Activated effector memory CD4-positive, alpha-beta T cell treated with Interleukin-2 at 50 U/mL for 16 hours (primary cell): ENCODE measurements at regions not wholly inside any gene's neighbourhood (a gene's known extent, or its start where the extent isn't known, plus 50 kb on each side); places are given as distances from the start of the nearest gene placed in this dataset.

Source experiments
- DNase-seq: peaks from one replicate; pipeline ENCODE4 v3.0.0-alpha.2; 2020

DNA sequence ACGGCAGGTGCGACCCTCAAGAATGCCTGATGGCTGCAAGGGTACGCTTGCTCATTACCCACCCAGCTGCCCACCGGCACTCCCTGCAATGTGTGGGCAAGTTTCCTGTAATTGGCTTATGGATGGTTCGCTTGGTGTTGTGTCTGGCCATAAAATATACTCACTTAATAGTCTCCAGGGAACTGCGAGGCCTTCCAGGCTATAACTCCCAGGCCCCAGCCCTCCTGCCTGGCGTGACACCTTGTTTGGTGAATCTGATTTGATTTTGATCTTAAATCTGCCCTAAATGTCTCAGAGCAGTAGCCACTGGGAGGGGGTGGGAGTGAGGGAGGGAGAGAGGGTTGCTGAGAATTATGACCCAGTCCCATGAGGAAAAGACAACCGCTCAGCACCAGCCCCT is 572.2 kb downstream of the BUD13 start:
- DNase-seq = no peak

DNA sequence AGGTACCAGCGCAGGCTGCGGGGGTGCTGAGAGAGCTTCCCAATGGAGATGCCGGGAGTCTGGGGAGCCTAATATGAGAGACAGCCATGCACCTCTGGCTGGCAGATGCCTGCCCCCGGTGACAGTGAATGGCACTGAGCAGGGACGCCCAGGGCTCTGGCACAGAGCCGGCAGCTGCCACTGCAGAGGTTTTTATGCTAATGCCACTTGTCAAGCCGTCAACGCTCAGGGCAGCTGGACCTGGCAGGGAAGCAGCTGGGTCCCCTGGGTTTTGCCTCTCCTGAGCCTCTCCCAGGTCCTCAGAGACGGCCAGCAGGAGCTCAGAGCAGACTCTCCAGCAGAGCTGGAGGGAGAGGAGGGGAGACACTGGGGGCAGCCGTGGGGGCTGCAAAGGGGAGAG is 573.6 kb downstream of the BUD13 start:
- no peak for DNase-seq

GRCh38 chr11:116194156-116194904 is 578.5 kb downstream of the BUD13 start:
- DNase-seq = no peak

DNA sequence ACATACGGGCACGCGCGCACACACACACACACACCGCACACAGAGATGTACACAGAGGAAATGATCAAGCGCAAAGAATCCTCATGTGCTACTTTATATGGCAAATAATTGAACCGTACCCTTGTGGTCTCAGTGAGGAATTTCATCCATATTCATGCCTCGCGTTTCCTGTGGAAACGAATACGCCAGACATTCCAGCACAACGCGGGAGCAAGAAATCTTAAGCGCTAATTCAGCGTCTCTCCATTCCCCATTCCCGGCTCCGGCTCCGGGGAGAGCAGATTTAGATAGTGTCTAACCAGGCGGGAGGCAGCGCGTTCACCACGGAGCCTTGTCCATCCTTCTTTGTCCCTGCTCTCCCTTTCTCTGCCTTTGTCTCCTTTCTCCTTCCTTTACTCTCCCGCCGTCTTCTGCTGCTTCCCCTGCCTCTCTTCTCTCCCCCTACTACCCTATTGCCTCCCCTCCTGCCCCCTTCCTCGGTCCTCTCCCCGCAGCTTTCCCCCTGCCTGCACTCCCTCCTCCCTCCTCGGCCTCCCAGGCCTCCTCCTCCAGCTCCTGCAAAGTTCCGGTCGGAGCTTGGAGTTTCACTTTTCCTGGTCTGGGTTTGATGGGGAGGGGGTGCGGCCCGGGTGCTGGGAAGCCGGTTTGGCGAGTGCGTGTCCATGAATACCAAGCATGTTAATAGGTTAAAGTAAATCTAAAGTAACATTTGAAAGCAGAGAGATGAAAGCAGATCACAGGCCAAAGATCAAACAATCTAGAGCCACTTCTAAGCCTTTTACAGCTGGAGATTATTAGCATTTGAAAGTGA is 579.3 kb downstream of the BUD13 start:
- no peak for DNase-seq

- no peak for DNase-seq
Measured at GRCh38 chr11:116192509-116193210, 580.1 kb downstream of the BUD13 start.

GRCh38 chr11:116190861-116191260 is 581.9 kb downstream of the BUD13 start:
- DNase-seq = no peak

GRCh38 chr11:116189408-116190170 is 583.2 kb downstream of the BUD13 start:
- no peak for DNase-seq

- DNase-seq = no peak
Measured at GRCh38 chr11:116188350-116188749, 584.4 kb downstream of the BUD13 start.

DNA sequence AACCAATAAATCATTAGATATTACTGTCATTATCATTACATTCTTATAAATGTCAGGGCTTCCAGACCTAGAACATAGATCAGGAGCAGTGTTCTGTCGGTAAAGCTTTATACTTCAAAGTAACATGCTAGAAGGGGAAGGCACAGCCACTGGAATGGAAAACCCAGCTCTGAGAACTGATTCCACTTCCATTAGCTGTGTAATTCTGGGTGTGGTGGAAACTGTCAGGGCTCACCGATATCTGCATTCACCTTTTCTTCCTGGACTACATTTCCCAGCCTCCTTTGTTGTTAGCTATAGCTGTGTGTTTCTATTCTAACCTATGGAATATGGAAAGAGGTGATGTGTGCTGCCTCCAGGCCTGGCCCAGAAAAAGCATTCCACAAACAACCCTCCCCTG is 585.8 kb downstream of the BUD13 start:
- DNase-seq = no peak

- DNase-seq = no peak
Measured at GRCh38 chr11:116185551-116185950, 587.2 kb downstream of the BUD13 start.

DNA sequence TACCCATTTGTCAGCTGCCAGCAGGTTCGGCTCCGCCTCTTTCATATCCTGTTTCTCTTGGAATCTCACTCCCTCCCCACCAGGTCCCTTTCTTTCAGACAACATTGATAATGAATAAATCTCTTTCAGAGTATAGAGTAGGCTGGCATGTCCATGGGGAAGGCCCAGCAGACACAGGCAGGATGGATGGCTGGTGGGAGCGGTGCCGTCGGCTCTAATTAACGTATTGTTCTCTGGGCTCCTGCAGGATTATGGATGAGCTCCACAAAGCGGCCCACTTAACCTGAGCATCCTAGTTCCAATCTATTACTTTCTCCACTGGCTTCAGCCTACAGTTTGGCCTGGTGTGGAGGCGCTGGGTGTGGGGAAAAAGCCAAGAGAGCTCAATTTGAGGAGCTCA is 588.0 kb downstream of the BUD13 start:
- no peak for DNase-seq

- no peak for DNase-seq
Measured at GRCh38 chr11:116182356-116182966, 590.3 kb downstream of the BUD13 start.

- no peak for DNase-seq
Measured at GRCh38 chr11:116180806-116181600, 591.8 kb downstream of the BUD13 start.

GRCh38 chr11:116179401-116179800 is 593.4 kb downstream of the BUD13 start:
- DNase-seq = no peak

DNA sequence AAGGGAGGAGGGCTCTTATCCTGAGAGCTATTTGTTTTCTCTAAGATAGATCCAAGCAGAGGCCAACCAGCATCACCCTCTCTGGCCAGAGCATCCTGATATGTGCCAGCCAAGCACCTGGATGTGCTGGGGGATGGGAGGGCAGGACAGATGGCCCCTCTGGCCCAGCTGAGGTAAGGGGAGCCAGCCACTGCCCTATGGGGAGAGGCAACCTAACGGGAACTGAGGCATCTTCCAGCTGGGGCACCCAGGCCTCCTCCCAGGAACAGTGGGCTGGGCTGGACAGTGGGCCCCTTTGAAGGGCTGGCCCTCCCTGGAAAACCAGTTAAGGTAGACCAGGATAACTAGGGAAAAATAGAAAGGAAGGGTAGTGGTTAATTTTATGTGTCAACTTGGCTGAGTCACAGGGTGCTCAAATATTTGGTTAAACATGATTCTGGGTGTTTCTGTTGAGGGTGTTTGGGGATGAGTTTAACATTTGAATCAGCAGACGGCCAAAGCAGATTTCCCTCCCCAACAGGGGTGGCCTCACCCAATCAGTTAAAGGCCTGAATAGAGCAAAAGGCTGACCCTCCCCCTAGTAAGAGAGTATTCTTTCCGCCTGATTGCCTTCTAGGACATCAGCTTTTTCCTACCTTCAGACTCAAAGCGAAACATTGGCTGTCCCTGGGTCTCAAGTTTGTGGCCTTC is 595.1 kb downstream of the BUD13 start:
- no peak for DNase-seq

- DNase-seq = no peak
Measured at GRCh38 chr11:116176484-116177005, 596.2 kb downstream of the BUD13 start.

DNA sequence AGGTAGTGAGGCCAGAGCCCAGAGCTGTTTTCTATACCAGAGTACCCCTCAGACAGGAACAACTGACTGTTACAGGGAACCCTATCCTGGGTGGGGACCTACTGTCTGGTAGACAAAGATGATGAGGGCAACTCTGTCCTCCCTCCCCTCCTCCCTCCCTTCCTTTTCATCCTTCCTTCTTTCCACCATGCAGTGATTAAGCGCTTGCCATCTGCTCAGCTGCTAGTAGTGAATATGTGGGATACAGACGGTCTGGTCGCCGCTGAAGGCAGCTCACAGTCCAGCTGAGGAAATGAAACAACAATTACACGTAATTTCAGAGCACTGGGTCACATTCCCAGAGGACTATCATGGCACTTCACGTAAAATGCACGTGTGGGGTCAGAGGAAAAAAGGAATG is 597.1 kb downstream of the BUD13 start:
- DNase-seq = no peak

DNA sequence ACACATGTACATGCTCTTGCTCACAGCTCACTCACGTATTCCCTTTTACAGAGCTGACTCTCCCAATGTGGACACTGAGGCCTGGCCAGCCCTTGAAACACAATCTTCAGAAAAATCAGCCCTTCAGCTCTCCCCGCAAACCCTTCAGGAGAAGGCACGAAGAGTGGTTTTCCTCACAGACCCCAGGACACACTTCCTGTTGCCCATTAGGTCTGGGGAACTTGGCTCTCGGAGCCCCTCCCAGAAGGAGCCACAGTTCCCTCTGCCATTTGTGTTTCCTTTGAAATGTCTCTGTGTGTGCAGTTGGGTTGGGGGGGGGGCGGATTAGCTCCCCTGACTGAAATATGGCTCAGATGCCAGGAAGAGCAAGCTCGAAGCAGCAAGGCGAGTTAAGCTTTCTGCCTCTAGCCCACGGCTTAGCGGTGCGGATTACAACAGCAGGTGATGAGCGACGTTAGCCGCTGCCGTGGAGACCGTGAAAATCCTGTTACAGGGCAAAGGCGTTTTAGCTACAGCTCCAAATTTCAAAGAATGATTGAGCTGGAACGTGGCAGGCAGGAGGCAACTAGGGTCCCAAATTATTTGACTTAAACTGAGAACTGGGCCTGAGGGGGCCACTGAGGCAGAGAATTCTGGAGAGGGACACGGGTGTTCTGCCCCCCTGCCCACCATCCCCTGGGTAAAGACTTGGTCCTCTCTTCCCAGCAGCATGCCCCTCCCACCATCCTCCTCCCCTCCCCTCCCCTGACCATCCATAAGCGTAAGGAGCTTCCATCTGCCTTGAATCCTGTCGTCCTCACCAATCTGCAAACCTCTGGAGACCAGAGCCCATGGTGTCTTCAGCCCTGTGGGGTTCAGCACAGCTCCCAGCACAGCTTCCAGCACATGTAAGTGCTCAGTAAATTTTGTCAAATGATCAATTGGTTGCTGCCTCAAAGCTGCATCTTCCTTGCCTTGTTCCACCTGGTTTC is 598.6 kb downstream of the BUD13 start:
- DNase-seq = no peak

DNA sequence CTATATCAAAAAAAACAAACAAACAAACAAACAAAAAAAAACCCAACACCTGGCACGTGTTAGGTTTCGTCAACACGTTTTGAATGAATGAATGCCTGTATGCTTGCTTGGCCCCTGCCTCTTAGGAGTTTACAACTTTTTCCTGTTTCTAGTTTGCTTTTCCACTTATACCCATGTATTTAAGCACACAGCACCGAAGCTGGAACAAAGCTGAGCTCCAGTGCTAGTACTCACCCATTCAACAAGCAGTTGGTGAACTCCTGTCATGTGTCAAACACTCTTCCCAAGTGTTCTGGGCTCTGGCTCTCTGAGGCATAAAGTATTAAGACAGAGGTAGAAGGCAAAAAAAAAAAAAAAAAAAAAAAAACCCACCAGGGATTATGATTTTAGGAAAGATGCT is 599.3 kb downstream of the BUD13 start:
- no peak for DNase-seq

DNA sequence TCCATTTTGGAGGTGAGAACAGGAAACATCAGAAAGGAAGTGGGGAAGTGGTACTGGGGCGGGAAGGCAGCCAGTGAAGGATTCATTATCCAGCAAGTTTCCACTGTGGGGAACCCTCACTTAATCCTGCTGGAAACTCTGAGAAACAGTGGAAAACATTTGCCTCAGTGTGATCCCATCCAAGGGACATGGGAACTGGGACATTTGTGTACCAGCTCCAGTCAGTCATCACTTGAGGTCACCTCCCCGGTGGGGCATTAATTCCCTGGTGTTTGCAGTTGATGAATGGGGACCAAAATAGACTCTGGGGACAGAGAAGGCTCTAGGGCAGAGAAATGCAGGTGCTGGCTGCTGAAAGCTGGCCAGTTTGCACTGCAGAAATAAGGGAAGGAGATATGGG is 599.9 kb downstream of the BUD13 start:
- DNase-seq = no peak
